ENCODE measurements at regions not wholly inside any gene's neighbourhood (a gene's known extent, or its start where the extent isn't known, plus 50 kb on each side); places are given as distances from the start of the nearest gene placed in this dataset.
A peak's percentile ranks its signal among the peaks of the same experiment; 100 is the strongest.
"Not testable (repeated sequence)": the region's sequence is repeated elsewhere in the genome, so short reads cannot be mapped to it uniquely, and the experiment has no call there.

DNA sequence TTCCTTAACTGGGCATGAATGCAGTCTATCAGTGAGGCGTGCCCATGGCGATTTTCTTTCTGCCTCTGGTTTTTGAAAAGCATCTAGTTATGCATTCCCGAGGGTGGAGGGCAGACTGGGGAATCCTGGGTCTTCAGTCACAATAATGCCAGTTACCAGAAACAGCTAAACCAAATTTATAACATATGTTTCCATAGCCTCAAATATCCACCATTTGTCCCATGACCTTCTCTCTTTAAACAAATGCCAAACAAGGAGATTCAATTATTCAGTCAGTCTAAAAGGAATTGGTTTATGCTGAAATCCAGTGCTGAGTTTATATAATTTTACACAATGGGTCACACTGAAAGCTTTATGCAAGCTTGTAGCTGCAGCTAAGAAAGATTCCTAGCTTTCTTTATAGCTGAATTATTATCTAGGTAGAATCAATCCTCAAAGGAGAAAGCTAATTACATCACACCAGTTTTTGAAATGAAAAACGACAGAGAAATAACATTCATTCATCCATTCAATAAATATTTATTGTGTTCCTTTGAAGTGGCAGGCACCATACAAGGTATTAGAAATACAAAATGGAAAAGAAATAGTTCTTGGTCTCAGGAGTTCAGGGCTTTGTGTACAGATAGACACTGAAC lies 131.3 kb upstream of the RAP1B start:
- no peak for DNase-seq (ENCODE audit: low read depth)

DNA sequence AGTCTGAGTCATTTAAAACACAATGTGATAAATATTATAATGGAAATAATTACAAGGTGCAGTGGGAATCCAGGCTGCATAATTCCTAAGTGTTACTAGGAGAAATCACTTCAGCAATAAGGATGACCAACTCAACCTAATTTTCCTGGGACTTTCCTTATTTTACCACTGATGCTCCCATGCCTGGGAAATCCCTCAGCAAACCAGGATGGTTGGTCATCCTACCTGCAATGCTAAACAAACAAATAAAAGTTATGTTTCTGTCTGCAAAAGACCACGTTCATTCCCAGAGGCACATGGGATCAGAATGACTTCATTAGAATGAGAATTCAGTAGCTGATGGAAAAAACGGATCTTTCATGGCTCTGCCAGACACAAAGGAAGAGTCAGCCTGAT lies 130.8 kb upstream of the RAP1B start:
- no peak for DNase-seq (ENCODE audit: low read depth)

DNA sequence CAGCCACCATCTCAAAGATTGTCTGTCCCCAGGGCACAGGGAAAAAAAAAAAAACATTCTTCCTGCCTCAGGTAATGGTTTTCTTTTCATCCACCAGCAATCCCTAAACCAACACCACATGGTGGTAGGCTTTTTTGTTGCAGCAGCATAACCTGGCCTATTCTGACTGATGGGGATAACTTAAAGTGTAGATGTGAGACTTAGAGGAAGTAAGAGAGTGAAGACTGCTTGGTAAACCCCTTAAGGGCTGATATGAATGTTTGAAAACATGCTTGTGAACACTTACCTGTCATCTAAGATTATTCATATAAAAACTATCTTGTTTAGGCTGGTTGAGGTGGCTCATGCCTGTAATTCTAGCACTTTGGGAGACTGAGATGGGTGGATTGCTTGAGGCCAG lies 130.2 kb upstream of the RAP1B start:
- no peak for DNase-seq (ENCODE audit: low read depth)

DNA sequence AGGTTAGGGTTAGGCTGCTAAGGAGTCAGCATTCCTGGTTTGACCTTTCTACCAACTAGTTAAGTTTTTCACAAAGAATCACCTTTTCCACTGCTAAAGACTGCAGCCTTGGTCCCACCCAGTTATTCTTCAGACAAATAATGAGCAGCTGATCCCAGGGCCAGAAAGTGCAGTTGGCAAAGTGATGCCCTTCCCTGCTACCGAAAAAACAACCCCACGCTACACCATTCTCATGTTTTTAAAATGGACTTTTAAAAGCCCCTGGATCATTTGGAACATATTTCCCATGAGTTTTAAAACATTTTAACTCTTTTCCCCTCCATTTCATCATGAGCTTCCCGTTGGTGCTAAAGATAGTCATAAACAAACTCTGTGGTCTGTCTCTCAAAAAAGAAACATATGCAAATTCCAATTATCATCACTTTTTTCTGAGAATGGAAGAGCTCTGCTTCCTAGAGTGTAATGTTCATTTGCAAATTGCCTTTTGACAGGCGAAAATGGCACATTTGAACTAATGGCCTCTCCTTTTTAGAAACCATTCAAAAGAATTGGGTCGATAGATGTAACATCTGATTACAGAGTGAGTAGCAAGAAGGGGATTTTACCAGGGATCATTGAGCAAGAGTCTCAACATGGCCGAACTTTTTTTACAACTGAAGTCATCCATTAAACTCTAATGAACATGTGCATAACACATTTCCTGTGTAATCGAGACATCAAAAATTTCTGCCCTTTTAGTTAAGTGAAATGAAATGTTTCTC lies 129.3 kb upstream of the RAP1B start:
- no peak for DNase-seq (ENCODE audit: low read depth)

DNA sequence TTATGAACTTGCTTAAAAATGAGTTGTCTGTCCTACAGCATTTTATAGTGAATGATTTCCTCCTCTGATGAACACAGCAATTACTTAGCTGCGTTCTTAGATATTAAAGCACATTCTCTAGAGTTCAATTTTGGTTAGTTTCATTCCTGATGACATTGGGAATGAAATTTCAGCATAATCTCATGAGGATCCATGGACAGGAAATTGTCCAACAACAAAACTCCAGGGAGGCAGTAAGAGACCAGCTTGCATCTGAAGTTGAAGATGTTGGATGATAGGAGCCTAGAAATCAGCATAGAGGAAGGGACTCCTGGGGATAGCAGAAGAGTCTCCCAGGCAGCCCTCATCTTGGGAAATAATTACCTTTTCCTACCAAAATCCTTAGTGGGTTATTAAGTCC lies 128.7 kb upstream of the RAP1B start:
- DNase-seq (ENCODE audit: low read depth), result no peak

DNA sequence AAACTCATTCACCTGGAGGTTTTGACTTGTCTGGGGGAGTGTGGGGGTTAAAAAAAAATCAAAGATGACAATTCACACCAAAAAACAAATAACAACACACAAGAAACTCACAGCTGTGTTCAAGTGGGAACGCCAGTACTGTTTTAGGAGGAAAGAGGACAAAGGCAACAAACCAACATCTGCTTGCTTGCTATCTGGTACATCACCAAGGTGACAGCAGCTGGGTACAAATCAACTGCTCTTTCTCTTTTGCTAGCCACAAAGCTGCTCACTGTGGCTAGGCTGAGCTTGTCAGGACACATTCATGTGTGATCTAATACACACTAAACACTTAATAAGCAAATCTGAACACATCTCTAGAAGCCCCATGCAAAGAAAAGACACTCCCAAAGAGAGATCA lies 128.0 kb upstream of the RAP1B start:
- no peak for DNase-seq (ENCODE audit: low read depth)

DNA sequence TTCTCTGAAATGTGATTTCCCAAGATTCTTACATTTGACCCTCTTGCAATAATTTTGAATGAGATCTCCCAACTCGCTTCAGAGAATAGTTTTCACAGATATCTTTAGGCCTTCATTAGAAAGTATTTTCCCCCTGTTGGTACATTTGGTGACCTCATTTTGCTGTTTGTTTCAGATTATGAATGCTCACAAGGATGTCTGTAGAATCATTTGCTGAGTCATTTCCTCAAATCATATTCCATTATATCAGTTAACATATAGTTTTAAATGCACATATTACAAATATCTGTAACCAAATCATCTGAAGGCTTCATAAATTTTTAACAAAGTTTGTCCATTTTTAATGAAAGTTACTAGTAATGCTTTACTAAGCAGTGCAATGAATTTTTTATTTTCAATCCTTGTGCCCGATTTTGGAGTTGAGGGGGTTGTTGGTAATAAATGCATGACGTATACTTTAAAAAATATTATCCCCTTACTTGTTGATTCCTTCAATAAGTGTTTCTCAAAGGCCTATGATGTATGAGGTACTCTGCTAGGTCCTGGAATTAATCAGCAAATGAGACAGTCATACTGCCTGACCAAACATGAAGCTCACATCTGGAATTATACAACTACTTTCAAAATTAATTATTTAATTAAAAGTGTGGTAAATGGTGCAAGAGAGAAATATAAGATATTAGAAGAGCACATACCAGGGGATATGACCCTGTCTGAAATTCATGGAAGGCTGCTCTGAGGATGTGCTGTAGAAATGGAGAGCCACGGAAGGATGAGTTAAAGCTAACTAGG lies 126.9 kb upstream of the RAP1B start:
- DNase-seq (ENCODE audit: low read depth), result no peak

DNA sequence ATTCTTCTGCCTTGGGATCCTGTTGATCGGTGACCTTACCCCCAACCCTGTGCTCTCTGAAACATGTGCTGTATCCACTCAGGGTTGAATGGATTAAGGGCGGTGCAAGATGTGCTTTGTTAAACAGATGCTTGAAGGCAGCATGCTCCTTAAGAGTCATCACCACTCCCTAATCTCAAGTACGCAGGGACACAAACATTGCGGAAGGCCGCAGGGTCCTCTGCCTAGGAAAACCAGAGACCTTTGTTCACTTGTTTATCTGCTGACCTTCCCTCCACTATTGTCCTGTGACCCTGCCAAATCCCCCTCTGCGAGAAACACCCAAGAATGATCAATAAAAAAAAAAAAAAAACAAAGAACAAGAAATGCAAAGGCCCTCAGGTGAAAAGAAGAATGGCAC lies 126.1 kb upstream of the RAP1B start:
- not testable (repeated sequence) for DNase-seq (ENCODE audit: low read depth)

DNA sequence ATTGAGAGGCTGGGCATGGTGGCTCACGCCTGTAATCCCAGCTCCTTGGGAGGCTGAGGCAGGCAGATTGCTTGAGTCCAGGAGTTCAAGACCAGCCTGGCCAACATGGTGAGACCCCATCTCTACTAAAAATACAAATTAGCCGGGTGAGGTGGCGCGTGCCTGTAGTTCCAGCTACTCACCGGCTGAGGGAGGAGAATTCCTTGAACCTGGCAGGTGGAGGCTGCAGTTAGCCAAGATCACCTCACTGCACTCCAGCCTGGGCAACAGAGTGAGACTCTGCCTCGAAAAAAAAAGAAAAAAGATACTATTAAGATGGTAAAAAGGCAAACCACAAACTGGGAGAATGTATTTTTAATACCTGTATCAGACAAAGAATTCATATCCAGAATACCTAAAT lies 124.2 kb upstream of the RAP1B start:
- not testable (repeated sequence) for DNase-seq (ENCODE audit: low read depth)

DNA sequence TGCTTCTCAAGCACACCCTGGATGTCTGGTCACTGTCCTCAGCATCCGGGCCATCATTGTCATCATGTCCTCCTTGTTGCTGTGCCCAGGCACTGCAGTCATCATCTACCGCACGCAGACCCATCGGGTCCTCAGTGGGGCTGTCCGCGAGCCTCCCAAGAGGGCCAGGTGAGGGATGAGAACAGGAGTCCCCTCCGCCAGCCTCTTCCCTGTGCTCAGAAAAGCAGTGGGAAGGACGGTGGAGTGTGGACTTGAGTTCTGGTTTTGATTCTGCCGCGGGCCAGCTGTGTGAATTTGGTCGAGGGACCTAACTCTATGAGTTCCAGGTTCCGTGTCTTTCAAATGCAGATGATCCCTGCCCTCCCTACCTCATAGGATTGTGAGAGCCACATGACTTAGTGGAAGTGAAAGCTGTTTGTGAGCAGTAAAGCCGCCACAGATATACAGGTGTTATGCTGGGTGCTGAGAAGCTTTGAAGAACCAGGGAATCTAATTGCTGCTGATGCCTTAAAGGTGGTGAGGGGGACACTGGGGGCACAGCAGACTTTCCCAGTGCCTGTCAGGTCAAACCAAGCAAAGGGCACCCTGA lies 122.9 kb upstream of the RAP1B start:
- no peak for DNase-seq (ENCODE audit: low read depth)

DNA sequence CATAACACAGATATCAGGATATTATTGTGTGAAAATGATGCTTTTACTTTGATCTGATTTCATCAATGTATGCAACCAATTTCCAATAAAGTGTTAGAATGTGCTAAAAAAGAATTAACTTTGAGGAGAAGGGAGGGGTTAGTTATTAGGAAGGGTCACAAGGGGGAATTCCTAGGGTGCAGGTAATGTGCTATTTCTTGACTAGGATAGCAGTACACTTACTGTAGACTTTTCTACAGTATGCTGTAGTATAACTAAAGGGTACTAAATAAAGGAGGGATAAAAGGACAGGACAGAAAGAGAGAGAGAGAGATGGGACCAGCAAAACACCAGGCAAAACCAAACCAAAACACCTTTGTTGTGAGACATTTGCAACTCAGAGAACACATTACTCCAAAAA lies 121.4 kb upstream of the RAP1B start:
- no peak for DNase-seq (ENCODE audit: low read depth)

DNA sequence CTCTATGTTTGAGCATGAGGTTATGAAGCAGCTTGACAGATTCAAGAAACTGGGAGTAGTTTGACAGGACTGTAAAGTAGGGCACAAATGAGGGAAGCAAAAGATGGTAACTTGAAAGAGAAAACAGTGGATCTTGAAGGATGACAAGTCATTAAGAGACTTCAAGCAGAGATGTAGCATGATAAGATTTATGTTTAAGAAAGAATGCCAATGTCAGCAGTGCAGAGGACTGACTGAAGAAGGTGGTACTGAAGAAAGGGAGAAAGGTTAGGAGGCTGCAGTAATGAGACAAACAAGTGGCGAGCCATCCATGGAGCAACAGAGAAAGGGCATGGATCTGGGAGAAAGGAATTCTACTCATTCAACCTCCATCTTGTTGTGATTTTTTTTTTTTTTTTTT lies 120.2 kb upstream of the RAP1B start:
- no peak for DNase-seq (ENCODE audit: low read depth)

DNA sequence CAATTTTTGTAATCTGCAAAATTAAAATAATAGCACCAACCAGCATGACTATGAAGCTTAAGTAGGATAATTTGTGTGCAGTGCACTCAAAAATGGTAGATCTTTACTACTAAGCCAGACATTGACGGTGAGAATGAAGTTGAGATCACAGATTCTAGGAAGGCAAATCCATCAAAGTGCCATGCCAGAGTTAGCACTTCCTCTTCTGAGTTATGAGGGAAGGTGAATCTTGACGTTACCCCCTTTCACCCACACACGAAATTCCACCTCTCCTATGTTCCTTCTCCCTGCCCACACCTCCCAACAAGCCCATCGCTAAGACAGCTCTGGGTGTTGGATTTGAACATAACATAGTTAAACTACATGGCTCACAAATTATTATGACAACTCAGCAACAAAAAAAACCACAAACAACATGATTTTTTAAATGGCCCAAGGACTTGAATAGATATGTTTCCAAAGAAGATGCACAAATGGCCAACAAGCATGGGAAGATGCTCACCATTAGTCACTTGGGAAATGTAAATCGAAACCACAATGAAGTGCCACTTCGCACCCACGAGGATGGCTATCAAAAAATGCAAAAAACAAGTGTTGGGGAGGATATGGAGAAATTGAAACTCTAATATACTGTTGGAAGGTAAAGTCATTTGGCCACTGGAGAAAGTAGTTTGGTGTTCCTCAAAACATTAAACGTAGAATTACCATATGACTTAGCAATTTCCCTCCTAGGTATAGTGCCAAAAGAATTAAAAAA lies 119.3 kb upstream of the RAP1B start:
- DNase-seq (ENCODE audit: low read depth), result no peak

DNA sequence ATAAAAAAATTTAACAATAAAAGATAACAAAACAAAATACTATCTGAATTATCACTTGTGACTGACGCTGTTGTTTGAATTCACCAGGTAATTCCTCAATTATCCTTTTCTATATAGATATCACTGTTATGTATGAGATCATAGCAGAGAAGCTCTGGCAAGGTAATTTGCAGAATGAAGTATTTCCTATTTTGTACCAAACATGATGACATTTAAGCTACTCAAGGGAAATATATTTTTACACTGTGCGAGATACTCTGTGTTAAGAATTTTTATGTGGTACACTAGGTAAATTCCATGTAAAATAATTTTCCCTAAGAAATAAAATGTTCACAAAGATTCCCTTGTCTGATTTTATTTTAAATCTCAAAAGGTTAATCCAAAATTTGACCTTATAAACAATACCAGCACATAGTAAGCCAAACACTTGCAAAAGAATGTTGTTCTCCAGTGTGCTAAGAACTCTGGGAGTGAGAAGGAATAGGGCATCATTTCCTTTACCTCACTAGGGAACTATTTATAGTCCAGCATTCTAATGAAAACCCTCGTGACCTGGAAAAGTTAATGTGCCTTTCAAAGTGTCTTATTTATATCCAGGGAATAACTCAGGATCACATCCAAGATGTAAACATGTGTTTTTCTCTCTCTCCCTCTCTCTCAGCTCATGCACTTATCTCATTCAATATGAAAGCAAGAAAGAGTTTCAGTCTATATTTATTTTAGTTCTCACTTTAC lies 115.2 kb upstream of the RAP1B start:
- DNase-seq (ENCODE audit: low read depth), result peak; percentile 30

DNA sequence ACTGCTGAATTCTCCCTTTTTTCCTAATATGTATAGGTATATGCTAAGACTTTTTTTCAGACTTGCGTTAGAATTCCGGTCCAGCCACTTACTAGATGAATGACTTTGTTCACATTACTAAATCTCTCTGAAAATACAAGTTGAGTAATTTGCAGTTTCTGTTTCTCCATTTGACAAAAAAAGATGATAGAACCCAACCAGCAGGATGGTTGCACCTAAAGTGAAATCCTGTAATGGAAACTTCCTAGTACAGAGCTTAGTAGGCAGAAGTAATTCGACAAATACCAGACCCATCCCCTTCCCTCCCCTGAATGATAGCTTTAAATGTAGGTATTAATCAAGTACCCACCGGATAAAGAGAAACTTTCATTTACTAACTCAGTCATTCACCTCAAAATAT lies 113.6 kb upstream of the RAP1B start:
- no peak for DNase-seq (ENCODE audit: low read depth)

DNA sequence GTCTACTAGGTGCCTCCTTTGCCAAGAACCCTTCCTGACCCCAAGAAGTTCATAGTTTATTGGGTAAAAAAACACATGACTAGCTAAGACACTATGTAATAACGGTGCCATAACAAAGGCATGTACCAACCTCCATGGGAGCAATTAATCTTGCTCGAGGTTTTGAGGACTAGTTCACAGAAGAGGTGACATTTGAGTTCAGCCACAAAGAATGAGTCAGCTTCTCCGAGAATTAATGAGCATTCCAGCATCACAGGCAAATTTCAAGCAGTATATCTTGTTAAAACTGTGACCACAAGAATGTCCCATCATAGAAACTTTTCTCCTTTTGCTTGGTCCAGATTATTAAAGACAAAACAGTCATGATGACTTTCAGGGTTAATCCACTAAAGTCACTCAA lies 113.0 kb upstream of the RAP1B start:
- DNase-seq (ENCODE audit: low read depth), result peak; percentile 90

DNA sequence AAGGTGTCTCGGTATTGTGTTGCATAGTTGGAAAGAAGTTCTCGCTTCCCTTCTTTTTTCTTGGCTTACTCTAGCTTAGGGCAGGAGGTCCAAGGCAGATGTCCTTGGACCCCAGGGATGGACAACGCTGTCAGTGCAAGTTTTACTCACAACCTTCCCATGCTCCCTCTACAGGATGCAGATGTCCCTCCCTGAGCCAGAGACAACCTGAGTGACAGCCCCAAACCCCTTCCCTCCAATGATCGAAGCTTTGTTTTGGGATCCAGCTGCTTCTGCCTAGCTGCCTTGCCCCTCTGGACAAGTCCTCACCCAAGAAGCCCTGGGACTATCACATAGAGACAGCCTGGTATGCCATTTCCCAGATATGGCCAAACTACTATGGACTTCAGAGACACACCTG lies 112.0 kb upstream of the RAP1B start:
- DNase-seq (ENCODE audit: low read depth), result no peak

DNA sequence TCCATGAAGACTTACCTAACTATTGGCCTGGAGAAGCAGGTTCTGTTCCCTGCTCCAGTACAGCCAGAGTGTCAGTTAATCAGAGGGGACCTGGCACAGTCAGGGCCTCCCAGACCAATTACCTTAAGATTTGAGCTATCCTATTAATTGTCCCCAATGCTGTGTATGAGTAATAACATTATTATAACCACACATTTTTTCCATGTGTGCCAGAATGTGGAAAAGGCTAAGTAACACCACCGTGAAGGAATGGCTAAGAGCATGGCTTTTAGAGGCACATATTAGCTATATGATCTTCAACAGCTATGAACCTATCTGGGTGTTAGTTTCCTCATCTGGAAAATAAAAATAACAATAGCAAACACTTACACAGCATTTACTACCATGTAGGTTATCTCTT lies 111.1 kb upstream of the RAP1B start:
- DNase-seq (ENCODE audit: low read depth), result no peak

DNA sequence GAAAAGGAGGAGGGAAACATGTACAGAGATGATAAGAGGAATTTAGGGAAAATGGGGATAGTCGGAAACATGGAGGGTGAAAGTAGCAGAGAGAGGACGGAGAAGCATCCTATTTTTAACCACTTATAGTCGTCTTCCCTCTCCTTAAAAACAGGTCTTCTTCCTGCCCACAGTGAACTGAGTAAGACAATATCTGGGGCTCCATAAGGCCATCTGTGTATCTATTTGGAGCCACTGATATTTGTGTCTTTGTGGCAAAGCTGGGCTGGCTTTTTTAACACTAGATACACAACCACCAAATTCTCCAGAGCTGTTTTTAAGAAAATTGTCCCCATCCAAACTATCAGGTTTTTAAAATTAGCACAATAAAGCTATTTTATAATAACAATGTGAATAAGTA lies 109.5 kb upstream of the RAP1B start:
- no peak for DNase-seq (ENCODE audit: low read depth)

DNA sequence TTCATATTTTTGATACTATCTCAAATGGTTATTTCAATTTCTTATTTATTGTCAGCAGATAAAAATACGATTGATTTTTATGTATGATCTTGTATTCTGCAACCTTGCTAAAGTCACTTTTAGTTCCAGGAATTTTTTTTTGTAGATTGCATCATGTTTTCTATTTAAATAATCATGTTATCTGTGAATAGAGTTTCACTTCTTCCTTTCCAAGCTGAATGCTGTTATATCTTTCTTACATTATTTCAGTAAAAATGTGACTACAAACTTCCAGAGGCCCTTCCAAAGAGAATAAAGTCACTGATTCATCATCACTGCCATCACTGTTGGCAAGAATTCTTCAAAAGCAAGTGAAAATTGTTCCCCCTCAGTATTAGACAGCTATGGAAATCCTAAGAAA lies 104.7 kb upstream of the RAP1B start:
- no peak for DNase-seq (ENCODE audit: low read depth)

DNA sequence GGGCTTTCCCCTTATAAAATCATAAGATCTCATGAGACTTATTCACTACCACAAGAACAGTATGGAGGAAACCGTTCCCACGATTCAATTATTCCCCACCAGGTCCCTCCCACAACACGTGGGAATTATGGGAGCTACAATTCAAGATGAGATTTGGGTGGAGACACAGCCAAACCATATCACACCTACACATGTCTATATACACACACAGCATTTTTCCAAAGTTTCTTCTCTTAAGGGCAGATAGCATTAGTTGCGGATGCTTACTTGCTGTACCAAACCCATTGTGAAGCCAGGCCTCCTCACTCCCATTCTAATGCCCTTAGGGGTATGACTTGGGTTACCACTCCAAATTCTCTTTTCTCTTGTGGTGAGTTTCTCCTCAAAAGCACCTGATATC lies 104.1 kb upstream of the RAP1B start:
- DNase-seq (ENCODE audit: low read depth), result no peak
